DND-41 (cell line): ENCODE measurements at regions not wholly inside any gene's neighbourhood (a gene's known extent, or its start where the extent isn't known, plus 50 kb on each side); places are given as distances from the start of the nearest gene placed in this dataset.

Experiments used
- CTCF ChIP-seq: IDR thresholded peaks from 2 replicates; pipeline ENCODE4 v1.5.1; 2012; ENCODE audit warnings: borderline replicate concordance, low read length, moderate library complexity, mild to moderate bottlenecking; ENCODE audit not compliant: poor library complexity, severe bottlenecking; ENCODE audit errors: extremely low read depth
- EZH2 ChIP-seq: IDR thresholded peaks from 3 replicates; pipeline ENCODE4 v1.6.1; 2012; ENCODE audit warnings: borderline replicate concordance, low read depth, mild to moderate bottlenecking, moderate library complexity, low read length, inconsistent platforms; ENCODE audit not compliant: severe bottlenecking

GRCh38 chr1:38746402-38746935, 113.1 kb downstream of the RRAGC start:
- TF ChIP-seq CTCF (no peak), EZH2 (no peak)
